ELR (cell line): ENCODE measurements at regions not wholly inside any gene's neighbourhood (a gene's known extent, or its start where the extent isn't known, plus 50 kb on each side); places are given as distances from the start of the nearest gene placed in this dataset.

Experiments
- DNase-seq: peaks from one replicate; pipeline ENCODE4 v3.0.0-alpha.2; 2015; ENCODE audit warnings: low read depth

DNA sequence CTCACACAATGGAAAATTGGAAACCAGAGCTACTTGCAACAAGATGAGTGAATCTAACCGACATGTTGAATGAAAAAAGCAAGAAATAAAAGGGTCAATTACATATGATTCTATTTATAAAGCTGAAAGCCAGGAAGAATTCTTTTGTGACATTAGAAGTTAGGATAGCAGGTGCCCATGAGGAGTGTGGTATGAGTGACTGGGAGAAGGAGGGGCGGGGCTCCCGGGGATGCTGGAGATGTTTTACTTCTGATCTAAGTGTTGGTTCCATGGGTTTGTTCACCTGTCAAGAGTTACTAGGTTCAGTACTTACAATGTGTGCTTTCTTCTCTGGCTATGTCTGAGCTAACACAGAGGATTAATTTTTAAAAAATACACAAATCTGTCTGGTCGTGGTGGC lies 60.8 kb downstream of the NSMCE3 start:
- DNase-seq: no peak

DNA sequence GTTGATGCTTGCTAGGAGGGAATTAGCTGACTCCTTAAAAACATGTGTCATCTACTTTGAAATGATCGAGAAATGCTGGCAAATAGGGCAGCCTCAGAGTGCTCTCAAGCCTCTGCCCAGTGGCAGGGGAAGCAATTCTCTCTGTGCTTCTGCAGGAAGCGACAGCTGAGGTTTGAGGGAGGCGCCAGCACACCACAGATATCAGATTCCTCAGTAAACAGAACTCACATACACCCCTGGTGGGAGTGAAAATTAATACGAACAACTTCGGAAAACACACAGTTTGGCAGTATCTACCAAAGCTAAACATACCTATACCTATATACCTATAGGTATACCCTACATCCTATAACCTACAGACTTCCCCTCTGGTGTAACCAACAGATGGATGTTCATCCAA lies 61.3 kb downstream of the NSMCE3 start:
- DNase-seq: no peak

DNA sequence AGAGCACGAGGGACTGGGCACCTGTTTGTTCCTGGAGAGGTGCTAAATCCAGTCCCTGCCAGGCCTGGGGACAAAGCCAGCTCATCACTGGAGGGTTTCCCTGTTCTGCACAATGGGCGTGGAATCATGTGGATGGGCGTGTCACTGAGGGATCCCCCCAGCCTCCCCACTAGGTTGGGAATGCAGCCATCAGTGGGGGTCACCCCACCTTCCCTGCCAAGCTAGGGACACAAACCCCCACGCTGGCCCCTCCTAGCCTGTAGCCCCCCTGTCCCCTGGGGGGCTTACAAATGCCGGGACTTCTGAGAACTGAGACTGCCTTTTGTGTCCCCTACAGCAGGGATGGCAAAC lies 61.9 kb downstream of the NSMCE3 start:
- no peak for DNase-seq

DNA sequence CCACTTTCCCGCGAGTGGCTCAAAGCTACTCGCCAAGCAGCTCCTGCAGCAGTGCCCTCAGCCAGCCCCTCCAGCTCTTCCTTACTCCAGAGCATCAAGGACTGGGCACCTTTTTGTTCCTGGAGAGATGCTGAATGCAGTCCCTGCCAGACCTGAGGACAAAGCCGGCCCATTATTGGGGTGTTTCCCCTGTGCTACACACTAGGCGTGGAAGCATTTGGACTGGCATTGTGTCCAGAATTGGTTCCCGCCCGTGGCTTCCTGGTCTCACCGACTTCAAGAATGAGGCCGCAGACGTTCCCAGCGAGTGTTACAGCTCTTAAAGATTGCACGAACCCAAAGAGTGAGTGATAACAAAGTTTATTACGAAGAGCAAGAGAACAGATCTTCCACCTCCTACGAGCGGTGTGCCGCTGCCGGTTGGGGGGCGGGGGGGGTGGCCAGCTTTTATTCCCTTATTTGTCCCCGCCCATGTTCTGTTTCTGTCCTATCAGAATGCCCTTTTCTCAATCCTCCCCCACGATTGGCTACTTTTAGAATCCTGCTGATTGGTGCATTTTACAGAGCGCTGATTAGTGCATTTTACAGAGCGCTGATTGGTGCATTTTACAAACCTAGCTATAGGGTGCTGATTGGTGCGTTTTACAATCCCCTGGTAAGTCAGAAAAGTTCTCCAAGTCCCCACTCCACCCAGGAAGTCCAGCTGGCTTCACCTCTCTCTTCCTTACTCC lies 62.4 kb downstream of the NSMCE3 start:
- no peak for DNase-seq

DNA sequence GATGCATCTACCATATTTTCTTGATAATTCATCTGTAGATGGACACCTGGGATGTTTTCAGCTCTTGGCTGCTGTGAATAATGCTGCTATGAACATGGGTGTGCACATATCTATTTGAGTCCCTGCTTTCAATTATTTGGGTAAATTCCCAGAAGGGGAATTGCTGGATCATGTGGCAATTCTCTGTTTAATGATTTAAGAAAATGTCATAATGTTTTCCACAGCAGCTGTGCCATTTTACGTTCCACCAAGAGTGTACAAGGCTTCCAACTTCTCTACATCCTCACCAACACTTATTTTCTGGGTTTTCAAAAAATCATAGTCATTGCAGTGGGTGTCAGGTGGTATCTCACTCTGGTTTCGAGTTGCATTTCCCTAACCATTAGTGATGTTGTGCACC lies 64.4 kb downstream of the NSMCE3 start:
- DNase-seq: no peak

DNA sequence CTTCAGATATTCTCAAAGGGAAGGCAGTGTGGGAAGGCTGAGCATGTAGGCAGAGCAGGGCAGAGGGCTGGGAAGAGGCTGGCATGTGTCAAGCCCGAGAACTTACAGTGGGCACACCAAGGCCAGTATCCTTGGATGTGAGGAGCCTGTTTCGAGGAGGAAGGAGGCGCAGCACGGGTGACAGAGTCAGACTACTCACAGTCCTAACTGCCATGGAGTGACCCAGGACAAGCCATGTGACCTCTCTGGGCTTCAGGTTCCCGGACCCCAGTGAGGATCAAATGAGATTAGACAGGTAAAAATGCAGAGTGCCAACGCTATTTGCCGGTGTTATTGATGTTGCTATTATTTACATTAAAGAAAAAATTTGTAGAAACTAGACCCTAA lies 65.3 kb downstream of the NSMCE3 start:
- DNase-seq: no peak

DNA sequence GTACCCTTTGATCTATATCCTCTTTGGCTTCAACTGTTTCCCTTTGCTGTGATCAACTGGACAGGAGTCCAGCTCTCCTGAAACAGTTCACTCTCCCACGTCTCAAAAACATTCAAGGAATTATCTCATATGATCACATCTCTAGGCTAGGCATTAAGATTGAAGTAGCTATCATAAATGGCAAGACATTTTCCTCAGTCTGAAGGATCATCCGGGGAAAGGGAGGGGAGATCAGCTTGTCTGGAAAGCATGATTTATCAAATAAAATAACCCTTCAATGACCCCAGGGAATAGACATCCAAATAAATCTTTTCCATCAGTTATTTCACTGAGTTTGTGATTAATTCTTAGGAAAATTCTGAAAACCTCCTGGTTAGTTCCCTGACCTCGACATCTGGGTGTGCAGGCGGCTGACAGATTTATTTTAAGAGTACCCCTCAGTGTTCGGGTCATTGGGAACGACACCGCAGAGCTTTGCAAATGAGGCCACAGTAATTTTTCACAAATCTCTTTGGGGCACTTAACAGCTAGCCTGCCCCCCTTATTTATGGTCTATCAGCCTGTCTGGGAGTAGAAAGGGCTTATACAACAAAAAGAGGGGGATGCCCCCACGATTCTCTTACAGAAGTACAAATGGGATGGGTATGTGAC lies 65.8 kb downstream of the NSMCE3 start:
- DNase-seq: no peak

DNA sequence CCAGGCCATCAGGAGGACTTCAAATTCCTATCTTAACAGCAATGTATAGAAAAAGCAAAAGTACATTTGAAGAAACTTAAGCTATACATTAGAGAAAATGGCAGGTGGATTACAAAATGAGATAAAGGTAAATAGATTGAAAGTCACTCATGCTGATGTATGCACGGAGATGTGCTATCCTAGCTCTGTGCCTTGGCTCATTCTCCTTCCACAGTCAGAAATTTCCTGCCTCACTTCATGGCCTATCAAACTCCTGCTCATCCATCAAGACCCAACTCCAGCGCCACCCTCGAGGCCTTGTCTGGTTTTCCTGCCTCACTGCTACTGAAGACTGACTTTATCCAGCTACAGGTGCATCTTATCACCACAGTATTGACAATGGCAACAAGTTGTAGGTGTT lies 72.9 kb downstream of the NSMCE3 start:
- DNase-seq: no peak

DNA sequence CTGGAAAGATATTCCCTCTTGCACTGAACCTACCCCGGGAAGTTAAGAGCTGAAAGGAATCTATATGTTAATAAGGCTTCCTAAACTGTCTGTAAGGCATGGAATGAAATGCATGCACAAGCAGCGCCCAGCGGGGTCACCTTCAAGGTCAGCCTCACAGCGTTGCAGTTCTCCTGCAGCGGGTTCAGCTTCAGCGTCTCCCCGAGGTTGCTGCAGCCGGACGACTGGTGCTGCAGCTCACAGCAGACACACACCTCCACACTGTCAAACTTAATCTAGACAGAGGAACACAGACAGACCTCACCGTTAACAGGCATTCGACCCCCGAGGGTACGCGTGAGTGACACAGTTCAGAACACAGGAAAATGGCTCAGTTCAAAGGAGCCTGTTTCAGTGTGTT lies 73.3 kb downstream of the NSMCE3 start:
- no peak for DNase-seq

DNA sequence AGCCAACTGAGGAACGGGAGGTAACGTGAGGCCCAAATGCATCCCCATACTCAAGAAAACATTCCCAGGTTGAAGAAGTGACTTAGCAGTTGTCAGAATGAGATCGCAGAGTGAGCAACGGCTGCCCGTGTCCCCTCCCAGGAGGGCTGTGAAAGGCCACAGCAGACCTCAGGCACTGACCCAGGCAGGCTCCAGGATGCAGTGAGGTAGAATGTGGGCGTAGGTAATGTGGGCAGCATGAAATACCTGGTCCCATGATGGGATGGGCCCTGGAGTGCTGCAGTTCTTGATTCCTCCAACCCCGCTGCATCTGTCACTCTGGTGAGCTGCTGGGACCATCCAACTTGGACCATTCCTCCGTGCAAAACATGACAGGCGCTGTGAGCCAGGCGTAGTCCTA lies 74.8 kb downstream of the NSMCE3 start:
- no peak for DNase-seq

DNA sequence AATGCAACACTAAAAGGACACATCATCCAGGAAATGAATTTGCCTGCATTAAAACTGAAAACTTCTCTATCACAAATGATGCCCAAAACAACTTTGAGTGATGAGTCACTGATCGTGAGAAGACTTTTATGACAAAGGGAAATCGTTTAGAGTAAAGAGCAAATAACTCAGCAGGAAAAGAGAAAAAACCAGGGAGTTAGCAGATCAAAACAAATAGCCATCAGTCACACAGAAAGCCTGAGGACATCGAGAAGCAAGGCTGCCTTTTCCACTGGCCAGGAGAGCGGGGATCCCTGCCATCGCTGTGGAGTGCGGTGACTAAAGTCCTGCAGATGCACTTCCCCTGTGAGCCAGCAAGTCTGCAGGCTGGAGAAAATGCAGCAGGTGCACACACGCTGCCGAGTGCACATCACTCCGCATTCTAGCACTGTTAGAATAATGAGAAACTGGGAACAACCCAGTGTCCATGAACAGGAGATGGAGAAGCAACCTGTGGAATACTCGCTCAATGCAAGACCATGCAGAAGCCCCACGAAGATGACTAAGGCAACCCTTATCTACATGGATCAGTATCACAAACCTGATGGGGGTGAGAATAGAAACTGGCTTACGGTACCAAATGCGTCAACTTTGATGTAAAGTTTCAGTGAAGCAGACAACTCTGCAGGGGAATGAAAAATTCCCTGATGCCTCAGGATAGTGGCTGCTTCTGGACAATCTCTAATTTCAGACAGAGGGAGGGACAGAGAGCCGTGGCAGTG lies 86.4 kb downstream of the NSMCE3 start:
- DNase-seq: peak; percentile 34

DNA sequence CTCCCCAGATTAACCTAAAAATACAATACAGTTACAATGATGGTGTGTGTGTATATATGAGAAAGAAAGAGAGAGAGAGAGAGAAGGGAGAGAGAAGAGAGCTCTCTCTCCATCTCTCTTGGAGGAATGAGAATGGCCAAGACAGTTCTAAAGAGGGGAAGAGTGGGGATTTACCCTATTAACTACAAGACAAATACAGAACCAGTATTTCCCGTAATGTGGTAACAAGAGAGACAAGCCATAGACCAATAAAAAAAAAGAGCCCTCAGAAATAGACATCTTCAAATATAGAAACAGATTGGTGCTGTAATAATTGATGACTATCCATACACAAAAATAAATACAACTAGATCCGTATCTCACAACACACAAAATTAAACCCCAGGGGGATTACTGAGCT lies 87.0 kb downstream of the NSMCE3 start:
- DNase-seq: no peak

DNA sequence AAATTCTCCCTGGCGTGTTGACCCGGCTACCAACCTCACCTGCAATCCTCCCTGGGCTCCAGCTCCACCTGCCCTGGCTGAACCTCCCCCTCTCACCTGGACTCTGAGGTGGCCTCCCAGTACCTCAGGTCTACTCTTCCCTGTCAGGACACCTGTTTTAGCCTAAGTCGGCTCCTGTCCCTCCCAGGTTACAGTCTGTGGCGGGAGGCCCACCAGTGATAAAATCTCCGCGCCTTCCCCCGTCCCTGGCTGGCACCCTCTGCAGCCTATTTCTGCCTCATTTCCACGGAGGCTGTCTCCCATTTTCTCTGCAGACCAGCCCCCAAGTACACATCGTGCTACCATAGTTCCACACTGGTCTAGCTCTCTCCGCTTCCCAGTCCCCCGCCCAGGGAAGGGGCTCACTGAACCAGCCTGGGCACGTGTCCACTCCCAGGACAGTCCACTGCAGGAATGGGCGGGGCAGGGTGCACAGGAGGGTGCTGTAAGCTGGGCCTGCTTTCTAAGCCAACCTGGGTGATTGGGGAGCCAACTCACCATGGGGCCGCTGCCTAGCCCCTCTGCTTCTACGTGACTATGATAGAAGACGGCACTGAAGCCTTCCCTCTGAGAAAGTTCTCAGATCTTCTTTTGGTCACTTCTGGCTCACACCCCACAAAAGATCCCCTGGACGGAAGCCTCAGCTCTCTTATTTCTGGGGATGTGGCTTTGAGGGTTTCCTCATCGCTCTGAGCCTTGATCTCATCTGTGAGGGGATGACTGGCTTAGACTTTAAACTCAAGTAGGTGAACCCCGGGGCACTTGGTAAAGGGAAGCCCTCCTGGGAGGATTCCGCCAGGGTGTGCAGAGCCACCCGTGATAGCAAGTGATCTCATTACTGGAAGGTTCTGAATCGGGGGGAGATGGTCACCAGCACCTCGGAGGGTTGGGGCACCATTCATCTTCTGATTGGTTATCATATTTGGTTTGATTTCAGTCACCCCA lies 96.6 kb downstream of the NSMCE3 start:
- no peak for DNase-seq

DNA sequence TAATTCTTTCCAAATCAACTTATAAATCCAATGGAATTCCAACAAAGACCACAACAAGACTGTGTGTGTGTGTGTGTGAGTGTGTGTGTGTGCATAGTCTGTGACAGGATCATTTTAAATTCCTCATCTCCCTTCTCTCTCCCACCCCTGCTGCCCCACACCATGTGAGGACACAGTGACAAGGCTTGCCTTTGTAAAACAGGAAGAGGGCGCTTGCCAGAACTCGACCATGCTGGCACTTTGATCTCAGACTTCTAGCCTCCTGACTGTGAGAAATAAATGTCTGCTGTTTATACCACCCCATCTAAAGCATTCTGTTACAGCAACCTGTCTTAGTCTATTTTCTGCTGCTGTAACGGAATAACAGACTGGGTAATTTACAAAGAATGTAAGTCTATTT lies 99.1 kb downstream of the NSMCE3 start:
- DNase-seq: no peak
